Kasumi-1 (cell line): ENCODE measurements at regions not wholly inside any gene's neighbourhood (a gene's known extent, or its start where the extent isn't known, plus 50 kb on each side); places are given as distances from the start of the nearest gene placed in this dataset.
"Not testable (repeated sequence)": the region's sequence is repeated elsewhere in the genome, so short reads cannot be mapped to it uniquely, and the experiment has no call there.

ENCODE experiments used
- DNase-seq, 2 experiments: peaks; one replicate each; lab custom pipeline; 2025; lab: John Stamatoyannopoulos, UW

- DNase-seq = no peak
These were observed 79.1 kb upstream of the C16orf82 start for GRCh38 chr16:26987597-26988010.

DNA sequence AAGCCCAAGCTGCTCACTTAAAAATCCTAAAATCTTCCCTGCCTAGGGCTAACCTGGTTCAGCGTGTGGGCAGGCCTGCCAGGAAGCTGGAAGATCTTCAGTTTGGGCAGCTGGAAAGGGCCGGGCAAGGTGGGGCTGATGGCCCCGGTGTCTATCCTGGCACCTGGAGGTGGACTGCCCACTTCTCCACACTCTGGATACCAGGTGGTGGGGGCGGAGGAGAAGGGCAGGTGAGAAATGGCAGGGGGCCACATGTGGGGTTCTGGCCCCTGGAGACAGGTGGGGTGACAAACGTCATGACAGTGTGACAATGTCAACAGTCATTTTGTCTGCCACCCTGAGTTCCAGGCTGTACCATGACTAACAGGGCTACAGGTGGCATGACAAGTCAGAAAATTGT lies 78.5 kb upstream of the C16orf82 start:
- DNase-seq = no peak

- not testable (repeated sequence) for DNase-seq
These were observed 76.2 kb upstream of the C16orf82 start for GRCh38 chr16:26990384-26991120.

DNA sequence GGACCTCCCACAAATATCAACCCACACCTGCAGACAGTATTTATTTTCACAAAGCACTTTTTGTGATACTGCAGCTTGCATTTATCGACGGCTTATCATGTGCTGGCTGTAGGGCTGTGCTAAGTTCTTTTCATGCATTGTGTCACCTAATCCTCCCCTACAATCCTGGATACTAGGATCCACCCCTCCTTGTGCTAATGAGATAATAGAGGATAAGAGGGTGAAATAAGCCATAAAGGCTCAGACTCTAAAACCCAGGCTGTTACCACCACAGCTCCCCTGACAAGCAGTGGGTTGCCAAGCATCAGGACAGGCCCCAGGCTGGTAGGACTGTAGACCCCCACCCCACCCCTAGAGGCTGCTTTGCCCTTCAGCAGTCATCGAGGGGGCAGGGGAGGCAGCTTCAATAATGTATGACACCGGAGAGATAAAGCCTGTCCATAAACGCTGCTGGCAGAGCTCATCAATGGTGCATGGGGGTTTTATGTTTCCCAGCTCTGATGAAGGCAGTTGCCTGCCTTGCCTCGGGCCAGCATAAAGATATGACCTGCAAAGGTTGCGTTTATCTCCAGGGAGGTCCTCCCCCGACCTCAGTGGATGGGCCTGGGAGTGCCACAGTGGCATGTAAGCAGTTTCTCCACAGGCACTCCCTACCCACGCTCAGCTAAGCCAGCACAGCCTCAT lies 73.9 kb upstream of the C16orf82 start:
- no peak for DNase-seq

GRCh38 chr16:26993511-26993910 lies 73.2 kb upstream of the C16orf82 start:
- DNase-seq = no peak

GRCh38 chr16:26993963-26994362 lies 72.8 kb upstream of the C16orf82 start:
- DNase-seq = no peak

DNA sequence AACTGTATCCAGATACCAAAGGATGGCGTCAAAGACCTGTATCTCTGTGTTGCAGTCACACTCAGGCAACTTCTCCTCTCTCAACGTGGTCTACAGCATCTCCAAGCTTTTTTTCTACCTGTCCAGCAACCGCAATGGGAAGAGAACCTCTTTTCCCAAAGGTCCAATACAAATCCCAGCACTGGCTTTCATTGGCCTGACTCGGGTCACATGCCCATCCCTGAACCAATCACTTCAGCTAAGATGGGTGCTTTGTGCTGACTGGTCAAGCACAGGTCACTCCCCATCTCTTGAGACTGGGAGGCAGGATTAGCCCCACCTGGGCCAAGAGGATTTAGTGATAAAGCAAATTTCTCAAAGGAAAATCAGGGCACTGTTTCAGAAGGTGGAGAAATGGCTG lies 71.2 kb upstream of the C16orf82 start:
- DNase-seq = no peak

- no peak for DNase-seq
These were observed 61.3 kb upstream of the C16orf82 start for GRCh38 chr16:27005386-27005785.
